Stomach (tissue), 8 donors: ENCODE measurements at regions not wholly inside any gene's neighbourhood (a gene's known extent, or its start where the extent isn't known, plus 50 kb on each side); places are given as distances from the start of the nearest gene placed in this dataset.

Experiments used
- DNase-seq, 2 donors: peaks; one replicate each; pipeline versions ENCODE4 v3.0.0 to v3.0.0-alpha.2; 2013 to 2019
- H3K27ac ChIP-seq, 5 donors: fragments of 200-600 bp in 4 of 5; sonication (generic) in 4 of 5; one replicate each; pipeline ENCODE4 v1.5.1; 2013 to 2019; ENCODE audit warnings: mild to moderate bottlenecking in 1 of 5, moderate library complexity in 1 of 5
- H3K27me3 ChIP-seq, 3 donors: fragments of 200-600 bp; sonication (generic); one replicate each; pipeline ENCODE4 v1.5.1; 2017 to 2019; ENCODE audit warnings: mixed run types in 1 of 3
- H3K36me3 ChIP-seq, 4 donors: fragments of 200-600 bp; sonication (generic); 1 replicate in 3 of 4; 2 replicates in 1 of 4; pipeline ENCODE4 v1.5.1; 2016 to 2019
- H3K4me1 ChIP-seq, 4 donors: fragments of 200-600 bp; sonication (generic); one replicate each; pipeline ENCODE4 v1.5.1; 2016 to 2019
- H3K4me3 ChIP-seq, 4 donors: fragments of 200-600 bp; sonication (generic) in 3 of 4; one replicate each; pipeline ENCODE4 v1.5.1; 2016 to 2019; ENCODE audit warnings: mild to moderate bottlenecking in 1 of 4
- H3K9me3 ChIP-seq, 4 donors: fragments of 200-600 bp; sonication (generic); one replicate each; pipeline ENCODE4 v1.5.1; 2016 to 2019
- CTCF ChIP-seq, 7 experiments: fragments of 450-650 bp in 4 of 7; fragments of 200-600 bp in 3 of 7; sonication (generic) in 3 of 7; IDR thresholded peaks; one replicate each; pipeline ENCODE4 v1.5.1; 2016 to 2019; ENCODE audit warnings: antibody characterized with exemption in 7 of 7, control low read depth in 2 of 7, mild to moderate bottlenecking in 1 of 7
- EP300 ChIP-seq: sonication (generic); formaldehyde crosslinking; IDR thresholded peaks from one replicate; pipeline ENCODE4 v1.6.1; 2017; ENCODE audit warnings: antibody characterized with exemption
- POLR2A ChIP-seq, 4 donors: fragments of 450-650 bp; IDR thresholded peaks; one replicate each; pipeline ENCODE4 v1.6.1; 2016; ENCODE audit warnings: antibody characterized with exemption in 4 of 4, control low read depth in 2 of 4, mild to moderate bottlenecking in 1 of 4, moderate library complexity in 1 of 4
- POLR2AphosphoS5 ChIP-seq, 3 donors: sonication (generic); formaldehyde crosslinking; IDR thresholded peaks; one replicate each; pipeline ENCODE4 v1.6.1; 2016; ENCODE audit warnings: antibody characterized with exemption in 3 of 3
- WGBS, 5 donors: extraction: QIAGEN DNeasy Blood & Tissue Kit in 3 of 5; methylation state at CpG; one replicate each; pipeline versions ENCODE4 v1.1.5 to v1.1.7; 2013 to 2018; 5-methylcytosine and 5-hydroxymethylcytosine counted together
- intact Hi-C: fragments of 100-400 bp; cut with DNase I; formaldehyde crosslinking; loops from one replicate; pipeline ENCODE4 v1.15.1; 2023; ENCODE audit warnings: low total_unique reads
- donor health status: healthy with polysubstance abuse.
- donor health status: Bipolar disorder and iron deficiency.
- donor health status: healthy.

- H3K4me1 ChIP-seq, result no peaks in the 10 kb centered on the region
- no peak for DNase-seq
- 80 to 100% (median 94%) methylated on average over 1 of the region's 1 CpG for WGBS, 5 donors
- H3K9me3 ChIP-seq, result peaks cover 0 to 8% (median 5%) of the 10 kb centered on the region in 4 donors
- H3K27me3 ChIP-seq, result no peaks in the 10 kb centered on the region
- TF ChIP-seq CTCF (IDR thresholded peaks at IDR 0.05) (no peak), POLR2A (IDR thresholded peaks at IDR 0.05) (no peak), EP300 (no peak), POLR2AphosphoS5 (IDR thresholded peaks at IDR 0.05) (no peak)
- H3K27ac ChIP-seq, result no peak overlapping the region
- no peaks in the 10 kb centered on the region for H3K36me3 ChIP-seq
- intact Hi-C loops, result no loop called here
- H3K4me3 ChIP-seq, result no peak overlapping the region
Observed at GRCh38 chr14:36083317-36083716, 93.2 kb downstream of the PTCSC3 start.

- Histone ChIP-seq H3K36me3 (no peaks in the 10 kb centered on the region), H3K27me3 (peaks cover 0 to 6% (median 0%) of the 10 kb centered on the region in 3 donors), H3K4me3 (no peak overlapping the region), H3K4me1 (no peaks in the 10 kb centered on the region), H3K27ac (no peak overlapping the region), H3K9me3 (peaks cover 0 to 8% (median 5%) of the 10 kb centered on the region in 4 donors)
- intact Hi-C loops, result no loop called here
- DNase-seq, result no peak
- no peak for TF ChIP-seq EP300
- TF ChIP-seq POLR2AphosphoS5 (IDR thresholded peaks at IDR 0.05), result no peak
Observed at GRCh38 chr14:36078080-36078479, 98.4 kb downstream of the PTCSC3 start.

- TF ChIP-seq POLR2A (IDR thresholded peaks at IDR 0.05) (no peak), EP300 (no peak), CTCF (IDR thresholded peaks at IDR 0.05) (no peak), POLR2AphosphoS5 (IDR thresholded peaks at IDR 0.05) (no peak)
- intact Hi-C loops, result no loop called here
- Histone ChIP-seq H3K4me3 (no peak overlapping the region), H3K27ac (no peak overlapping the region), H3K9me3 (peaks cover 0 to 8% (median 5%) of the 10 kb centered on the region in 4 donors), H3K36me3 (no peaks in the 10 kb centered on the region), H3K4me1 (no peaks in the 10 kb centered on the region), H3K27me3 (peaks cover 0 to 17% (median 0%) of the 10 kb centered on the region in 3 donors)
- no peak for DNase-seq
- 64 to 81% (median 75%) methylated on average over 1 of the region's 1 CpG for WGBS, 5 donors
Observed at GRCh38 chr14:36076197-36076596, 100.3 kb downstream of the PTCSC3 start.

- no peak for TF ChIP-seq EP300
- TF ChIP-seq CTCF (IDR thresholded peaks at IDR 0.05), result no peak
- no peak for TF ChIP-seq POLR2A (IDR thresholded peaks at IDR 0.05)
- TF ChIP-seq POLR2AphosphoS5 (IDR thresholded peaks at IDR 0.05), result no peak
- DNase-seq, result no peak
- Histone ChIP-seq H3K4me3 (no peak overlapping the region), H3K9me3 (peaks cover 0 to 8% (median 4%) of the 10 kb centered on the region in 4 donors), H3K36me3 (no peaks in the 10 kb centered on the region), H3K27ac (no peak overlapping the region), H3K27me3 (peaks cover 0 to 17% (median 0%) of the 10 kb centered on the region in 3 donors), H3K4me1 (peaks cover 0 to 3% (median 1%) of the 10 kb centered on the region in 4 donors)
- intact Hi-C loops, result no loop called here
- WGBS, 5 donors, result 79 to 89% (median 85%) methylated on average over 7 of the region's 7 CpGs
Observed at GRCh38 chr14:36075203-36075602, 101.3 kb downstream of the PTCSC3 start.

GRCh38 chr14:36070720-36071043 lies 105.8 kb downstream of the PTCSC3 start:
- intact Hi-C loops, result no loop called here
- no peaks in the 10 kb centered on the region for H3K9me3 ChIP-seq
- WGBS, 5 donors, result 28 to 52% (median 39%) methylated on average over 4 of the region's 4 CpGs
- peaks cover 0 to 16% (median 6%) of the 10 kb centered on the region in 4 donors for H3K4me1 ChIP-seq
- no peaks in the 10 kb centered on the region for H3K36me3 ChIP-seq
- peaks cover 0 to 14% (median 0%) of the 10 kb centered on the region in 3 donors for H3K27me3 ChIP-seq
- DNase-seq, result no peak
- H3K27ac ChIP-seq, result no peak overlapping the region
- H3K4me3 ChIP-seq, result no peak overlapping the region
- peak in 1 of 7 experiments; percentile 3 for TF ChIP-seq CTCF (IDR thresholded peaks at IDR 0.05)
- no peak for TF ChIP-seq POLR2A (IDR thresholded peaks at IDR 0.05)
